ENCODE measurements at regions not wholly inside any gene's neighbourhood (a gene's known extent, or its start where the extent isn't known, plus 50 kb on each side); places are given as distances from the start of the nearest gene placed in this dataset.

DNA sequence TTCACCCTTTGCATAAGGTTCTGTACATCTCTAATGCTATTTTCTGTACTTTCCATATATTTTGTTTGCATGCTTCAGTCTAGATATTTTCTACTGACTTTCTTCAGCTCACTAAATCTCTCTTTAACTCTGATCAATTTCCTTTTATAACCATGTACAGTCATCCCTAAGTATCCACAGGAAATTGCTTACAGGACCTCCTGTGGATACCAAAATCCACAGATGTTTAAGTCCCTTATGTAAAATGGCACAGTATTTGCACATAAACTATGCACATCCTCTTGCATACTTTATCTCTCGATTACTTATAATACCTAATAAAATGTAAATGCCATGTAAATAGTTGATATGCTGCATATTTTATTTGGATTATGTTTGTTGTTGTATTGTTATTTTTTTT lies 442.1 kb downstream of the TLE4 start:
- no peak for DNase-seq (ENCODE audit: low read depth in 2 of 2)

- DNase-seq (ENCODE audit: low read depth in 2 of 2) = no peak
Measured at GRCh38 chr9:80012557-80013330, 441.0 kb downstream of the TLE4 start.

DNA sequence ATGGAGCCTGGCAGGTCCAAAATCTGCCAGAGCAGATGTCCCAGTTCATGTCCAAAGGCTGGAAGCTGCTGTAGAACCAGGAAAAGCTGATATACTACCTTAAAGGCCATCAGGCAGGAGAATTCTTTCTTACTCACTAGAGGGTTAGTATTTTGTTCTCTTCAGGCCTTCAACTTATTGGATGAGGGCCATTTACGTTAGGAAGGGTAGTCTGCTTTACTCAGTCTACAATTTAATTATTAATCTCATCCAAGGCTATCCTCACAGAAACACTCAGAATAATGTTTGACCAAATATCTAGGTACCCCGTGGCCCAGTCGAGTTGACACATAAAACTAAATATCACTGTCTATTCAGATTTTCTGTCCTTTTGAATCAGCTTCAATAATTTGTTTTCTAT lies 437.4 kb downstream of the TLE4 start:
- DNase-seq (ENCODE audit: low read depth in 2 of 2) = no peak

DNA sequence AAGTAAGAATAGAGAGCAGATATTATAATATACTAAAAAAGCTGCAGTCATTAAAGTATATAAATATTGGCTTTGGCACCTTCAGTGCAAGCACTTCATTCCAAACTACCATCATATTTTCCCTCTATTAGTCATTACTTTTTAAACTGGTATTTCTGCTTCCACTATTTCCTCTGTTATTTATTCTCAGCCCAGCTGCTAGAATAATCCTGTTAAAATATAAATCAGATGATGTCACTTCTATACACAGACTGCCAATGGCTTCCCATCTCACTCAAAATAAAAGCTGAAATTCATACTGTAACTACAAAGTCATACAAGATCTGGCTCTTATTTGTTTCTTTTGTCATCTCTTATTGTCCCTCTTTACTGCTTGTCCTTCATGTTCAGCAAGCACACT lies 432.9 kb downstream of the TLE4 start:
- no peak for DNase-seq (ENCODE audit: low read depth in 2 of 2)

DNA sequence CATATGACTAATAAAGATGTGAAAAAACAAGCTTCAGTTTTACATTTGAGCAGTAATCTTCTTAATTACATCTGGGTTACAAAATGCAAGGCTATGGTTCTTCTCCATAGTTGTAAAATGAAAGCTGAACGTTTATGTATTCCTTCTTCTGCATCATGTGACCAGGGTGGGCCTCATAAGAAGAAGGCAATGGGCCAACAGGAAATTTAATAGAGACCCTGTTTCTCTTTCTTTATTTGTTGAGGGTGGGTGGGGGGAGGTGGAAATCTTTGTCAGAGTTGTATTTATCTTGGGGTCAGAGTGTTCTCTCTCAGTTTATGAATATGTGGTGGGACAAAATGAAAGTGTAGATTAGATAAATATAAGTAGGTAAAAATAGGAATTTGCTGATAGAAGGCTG lies 418.8 kb downstream of the TLE4 start:
- DNase-seq (ENCODE audit: low read depth in 2 of 2) = no peak

- DNase-seq (ENCODE audit: low read depth in 2 of 2) = no peak
Measured at GRCh38 chr9:79989079-79989478, 417.3 kb downstream of the TLE4 start.

- no peak for DNase-seq (ENCODE audit: low read depth in 2 of 2)
Measured at GRCh38 chr9:79988126-79988525, 416.4 kb downstream of the TLE4 start.

- no peak for DNase-seq (ENCODE audit: low read depth in 2 of 2)
Measured at GRCh38 chr9:79986437-79986836, 414.7 kb downstream of the TLE4 start.

GRCh38 chr9:79985772-79986171 lies 414.0 kb downstream of the TLE4 start:
- no peak for DNase-seq (ENCODE audit: low read depth in 2 of 2)

DNA sequence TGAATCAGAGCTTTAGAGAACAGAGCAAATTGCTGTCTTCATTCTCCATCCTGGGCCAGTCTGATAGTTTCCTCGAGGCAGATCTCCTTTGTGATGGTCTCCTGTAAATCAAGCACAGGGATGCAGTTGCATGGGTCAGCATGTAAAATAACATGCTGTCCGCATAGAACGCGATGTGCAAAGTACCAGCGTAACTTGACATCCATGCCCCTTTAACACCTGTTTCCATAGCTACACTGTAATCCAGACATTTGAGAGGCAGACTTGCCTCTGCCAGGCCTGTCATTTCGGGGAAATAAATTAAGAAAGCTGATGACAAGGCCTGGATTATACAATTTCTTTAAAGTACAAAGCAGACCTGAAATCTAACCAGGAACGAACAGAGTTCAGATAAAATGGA lies 413.5 kb downstream of the TLE4 start:
- no peak for DNase-seq (ENCODE audit: low read depth in 2 of 2)

DNA sequence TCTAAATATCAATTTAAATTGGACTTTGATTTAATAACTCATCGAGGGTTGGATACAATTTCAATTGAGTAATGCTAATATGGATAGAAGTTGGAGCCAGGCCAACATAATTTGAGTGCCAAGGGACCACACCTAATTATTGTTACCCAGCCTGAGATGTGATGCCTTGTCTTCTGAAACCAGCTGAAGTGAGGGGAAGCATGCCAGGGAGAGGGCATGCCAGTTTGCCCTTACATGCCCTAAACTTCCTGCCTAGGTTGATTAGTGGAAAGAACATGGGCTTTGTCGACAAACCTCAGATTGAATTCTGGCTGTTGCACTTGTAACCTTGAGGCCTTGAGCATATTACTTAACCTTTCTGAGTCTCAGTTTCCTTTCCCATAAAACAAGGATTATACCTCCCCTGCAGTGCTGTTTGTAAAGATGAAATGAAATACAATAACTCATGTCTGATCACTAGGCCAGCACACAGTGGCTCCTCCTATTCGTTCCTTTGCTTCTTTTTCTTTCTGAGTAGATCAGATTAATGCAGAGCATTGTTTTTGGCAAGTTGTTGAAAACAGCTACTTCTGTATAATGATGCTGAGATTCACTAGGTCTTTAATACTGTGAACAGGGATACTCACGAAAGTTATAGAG lies 412.8 kb downstream of the TLE4 start:
- no peak for DNase-seq (ENCODE audit: low read depth in 2 of 2)

DNA sequence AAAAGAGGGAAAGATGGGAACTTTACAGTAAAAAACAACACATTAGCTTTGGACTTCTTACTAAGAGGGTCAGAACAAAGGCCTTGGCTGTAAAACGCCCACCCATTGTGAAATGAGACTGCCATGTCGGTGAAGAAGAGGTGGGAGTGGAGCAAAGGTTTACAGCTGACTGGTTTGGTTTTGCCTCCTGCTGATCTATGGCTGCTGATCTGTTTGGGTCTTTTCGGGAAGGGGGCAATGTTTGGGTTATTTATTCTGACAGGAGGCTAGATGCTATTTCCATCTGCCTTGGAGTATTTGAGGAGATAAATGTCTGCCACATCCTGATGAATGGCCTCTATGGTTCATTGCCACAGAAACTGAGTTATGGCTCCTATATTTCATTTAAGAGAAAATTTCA lies 408.7 kb downstream of the TLE4 start:
- DNase-seq (ENCODE audit: low read depth in 2 of 2) = no peak

DNA sequence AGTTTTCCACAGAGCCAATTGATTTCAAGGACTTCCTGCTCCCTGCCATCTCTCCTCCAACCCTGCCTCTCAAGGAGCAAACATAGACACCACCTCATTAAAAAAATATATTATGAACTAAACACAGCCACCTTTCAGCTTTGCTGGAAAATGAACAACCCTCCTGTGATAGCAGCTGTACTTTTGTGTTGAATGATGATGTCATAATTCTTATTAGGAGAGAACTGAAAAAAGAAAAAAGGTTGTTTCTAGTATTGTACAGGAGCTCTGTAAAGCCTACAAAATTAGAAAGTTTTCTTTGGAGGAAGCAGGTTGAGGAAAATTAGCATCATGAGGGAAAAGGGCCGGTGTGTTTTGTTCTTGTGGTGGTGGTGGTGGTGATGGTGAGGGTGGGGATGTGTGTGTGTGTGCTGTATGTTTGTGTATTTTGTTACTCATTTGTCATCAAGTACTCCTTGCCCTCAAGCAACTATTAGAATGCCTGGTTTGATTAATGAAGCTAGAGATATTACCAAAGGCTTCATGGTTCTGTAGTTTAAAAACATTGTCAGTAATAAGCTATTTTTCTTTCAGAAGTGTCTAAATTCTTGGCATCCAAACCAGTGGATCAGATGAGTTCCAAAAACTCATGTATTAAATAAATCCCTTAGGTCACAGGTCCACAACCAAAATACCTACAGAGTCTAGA lies 405.9 kb downstream of the TLE4 start:
- no peak for DNase-seq (ENCODE audit: low read depth in 2 of 2)

GRCh38 chr9:79977074-79977435 lies 405.3 kb downstream of the TLE4 start:
- DNase-seq (ENCODE audit: low read depth in 2 of 2) = no peak

- DNase-seq (ENCODE audit: low read depth in 2 of 2) = no peak
Measured at GRCh38 chr9:79976257-79977073, 404.7 kb downstream of the TLE4 start.

DNA sequence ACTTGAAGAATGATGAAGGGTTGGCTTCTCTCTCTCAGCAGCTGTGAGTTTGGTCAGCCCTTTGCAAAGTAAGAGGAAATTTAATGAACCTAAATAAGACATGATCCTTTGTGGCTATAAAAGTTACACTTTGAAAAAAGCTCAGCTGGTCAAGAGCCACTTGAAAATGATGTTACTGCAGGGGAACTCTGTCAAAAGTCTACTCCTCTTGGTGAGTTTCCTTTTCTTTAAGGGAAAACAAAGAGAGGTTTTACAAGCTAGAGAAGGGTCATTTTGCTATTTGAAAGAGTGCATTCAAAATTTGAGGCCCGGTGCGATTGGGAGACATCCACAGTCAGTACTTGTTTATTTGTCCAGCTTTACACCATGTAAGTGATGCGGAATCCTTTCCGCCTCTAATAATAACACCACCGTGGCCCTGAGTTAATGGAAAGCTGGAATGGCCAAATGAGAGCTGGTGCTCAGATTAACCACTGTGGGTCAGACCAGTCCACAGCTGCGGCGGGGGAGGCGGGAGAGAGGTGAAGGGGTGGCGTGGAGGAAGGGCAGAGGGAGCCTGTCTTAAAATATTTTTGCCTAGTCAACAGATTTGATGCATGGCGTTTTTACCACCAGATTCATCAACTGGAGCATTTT lies 404.0 kb downstream of the TLE4 start:
- DNase-seq (ENCODE audit: low read depth in 2 of 2) = no peak

- DNase-seq (ENCODE audit: low read depth in 2 of 2) = no peak
Measured at GRCh38 chr9:79974806-79975422, 403.1 kb downstream of the TLE4 start.

DNA sequence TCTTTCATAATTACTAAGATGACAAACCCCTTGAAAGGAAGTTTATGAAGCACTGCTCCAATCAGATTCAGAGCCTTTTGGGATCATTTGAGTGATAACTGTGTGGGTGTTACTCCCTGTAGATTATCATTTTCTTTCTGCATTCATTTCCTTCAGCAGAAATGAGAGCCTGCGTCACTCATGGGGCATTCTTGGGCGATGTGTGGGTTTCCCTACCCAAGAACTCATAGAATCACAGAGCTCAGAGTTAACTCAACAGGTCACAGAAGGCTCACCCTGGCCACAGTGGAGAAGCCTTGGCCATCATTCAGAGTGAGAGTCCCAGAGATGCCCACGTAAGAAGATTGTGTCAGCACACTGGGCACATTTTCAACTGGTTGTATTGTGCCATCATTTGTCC lies 401.9 kb downstream of the TLE4 start:
- no peak for DNase-seq (ENCODE audit: low read depth in 2 of 2)

GRCh38 chr9:79970146-79970425 lies 398.3 kb downstream of the TLE4 start:
- no peak for DNase-seq (ENCODE audit: low read depth in 2 of 2)

DNA sequence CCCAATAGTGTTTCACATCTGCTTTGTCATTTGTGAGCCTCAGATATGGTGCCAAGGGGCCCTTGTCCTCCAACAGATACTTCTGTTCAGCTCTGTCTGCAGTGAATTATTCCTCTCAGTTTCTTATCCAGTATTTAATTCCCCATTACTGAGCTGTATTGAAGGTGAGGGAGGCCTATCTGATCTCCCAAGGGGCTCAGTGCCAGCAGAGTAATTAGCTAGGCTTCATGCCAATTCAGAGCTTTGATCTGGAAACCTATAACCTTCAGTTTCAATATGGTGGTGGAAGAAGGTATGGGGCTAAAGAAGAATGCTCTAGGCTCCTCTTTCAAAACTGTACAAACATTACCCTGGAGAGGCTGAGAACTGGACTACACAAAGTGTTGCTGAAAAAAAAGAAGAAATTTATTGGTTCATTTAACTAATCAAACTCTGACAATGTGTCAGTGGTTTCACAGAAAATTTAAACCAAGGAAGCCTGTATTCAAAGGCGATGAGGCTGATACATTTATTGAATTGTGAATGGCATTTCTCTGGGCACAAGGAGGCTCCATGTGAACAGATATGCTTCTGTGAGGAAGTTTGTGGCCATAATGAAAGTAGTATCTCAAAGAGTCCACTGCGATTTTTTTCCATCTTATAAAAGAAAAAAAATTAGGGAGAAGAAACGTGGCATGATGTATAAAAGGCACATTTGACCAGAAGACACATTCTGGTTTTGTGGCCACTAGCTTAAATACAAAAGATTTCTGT lies 397.8 kb downstream of the TLE4 start:
- no peak for DNase-seq (ENCODE audit: low read depth in 2 of 2)

- no peak for DNase-seq (ENCODE audit: low read depth in 2 of 2)
Measured at GRCh38 chr9:79968533-79968932, 396.8 kb downstream of the TLE4 start.
